ENCODE measurements at regions not wholly inside any gene's neighbourhood (a gene's known extent, or its start where the extent isn't known, plus 50 kb on each side); places are given as distances from the start of the nearest gene placed in this dataset.

DNA sequence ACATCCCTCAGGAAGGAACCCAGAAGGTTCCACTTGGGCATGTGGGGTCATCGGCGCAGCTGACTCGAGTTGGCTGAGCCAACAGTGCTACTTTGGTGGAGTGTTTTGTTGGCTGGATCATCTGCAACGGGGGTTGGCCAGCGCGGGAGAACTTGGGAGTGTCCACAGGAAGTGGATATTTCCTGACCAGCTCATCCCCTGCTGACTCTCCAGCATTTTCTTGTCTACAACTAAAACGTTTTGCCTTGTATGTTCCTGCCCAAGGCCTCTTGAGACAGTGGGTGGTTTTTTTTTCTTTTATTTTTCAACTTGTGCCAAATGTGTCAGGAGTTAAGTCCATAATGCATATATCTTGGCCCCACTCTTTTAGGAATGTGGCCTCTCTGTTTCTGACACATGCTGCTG lies 208.6 kb downstream of the ZNF365 start:
- ChIA-PET POLR2A (ENCODE audit: unreplicated experiment) (no interaction called here), CTCF (interaction anchor here (0.5 to 0.7 kb wide), 3 partner anchors 91 to 235 kb away, joined by 3 to 6 read pairs (median 3); no protein-coding TSS in a partner anchor)
- Histone ChIP-seq H3K79me2 (ENCODE audit: low read length) (no peaks in the 10 kb centered on the region), H4K20me1 (ENCODE audit: low read length) (no peaks in the 10 kb centered on the region), H3K4me2 (ENCODE audit: low read length) (peak overlapping the region; percentile 2), H3K9me2 (replicated peaks; ENCODE audit: low read length) (0 out of 2 replicates have a peak, but pooled peaks cover 4% of the 10 kb centered on the region), H3K9me3 (ENCODE audit: low read length) (no peaks in the 10 kb centered on the region), H2AFZ (ENCODE audit: low read length) (peak overlapping the region; percentile 4), H3K36me3 (ENCODE audit: low read depth, low read length) (no peaks in the 10 kb centered on the region), H3K27ac (ENCODE audit: low read length) (peak overlapping the region; percentile 1; the same call in 1 of the 2 replicates), H3K4me1 (ENCODE audit: insufficient read depth, low read length) (peaks cover 11% of the 10 kb centered on the region), H3K4me3 (ENCODE audit: low read length) (no peak overlapping the region), H3K27me3 (ENCODE audit: low read length) (no peaks in the 10 kb centered on the region), H3K9ac (ENCODE audit: low read length) (no peak overlapping the region), H3F3A (ENCODE audit: low read length, unreplicated experiment) (no peaks in the 10 kb centered on the region)
- DNase-seq (peak; percentile 86), ATAC-seq (peak; percentile 77)
- intact Hi-C loops (cut with micrococcal nuclease): loop anchor here (2.0 kb wide), 1 partner anchor 332 kb away; no protein-coding TSS in a partner anchor
- no peak for TF ChIP-seq EZH2 (IDR thresholded peaks at IDR 0.05; ENCODE audit: low read length, unreplicated experiment)
- no peak for TF ChIP-seq EZH2phosphoT487 (IDR thresholded peaks at IDR 0.05; ENCODE audit: borderline replicate concordance, low read length)
- no peak for TF ChIP-seq CTCF (conservative IDR thresholded peaks at IDR 0.05; ENCODE audit: low read depth, low read length)
- BruUV-seq (replicated peaks): no TSS peak

- Histone ChIP-seq H3K4me1 (ENCODE audit: insufficient read depth, low read length) (peaks cover 11% of the 10 kb centered on the region), H4K20me1 (ENCODE audit: low read length) (no peaks in the 10 kb centered on the region), H3K4me2 (ENCODE audit: low read length) (no peak overlapping the region), H3F3A (ENCODE audit: low read length, unreplicated experiment) (no peaks in the 10 kb centered on the region), H3K27me3 (ENCODE audit: low read length) (no peaks in the 10 kb centered on the region), H3K79me2 (ENCODE audit: low read length) (no peaks in the 10 kb centered on the region), H3K4me3 (ENCODE audit: low read length) (no peak overlapping the region), H3K9ac (ENCODE audit: low read length) (no peak overlapping the region), H2AFZ (ENCODE audit: low read length) (no peak overlapping the region), H3K9me3 (ENCODE audit: low read length) (no peaks in the 10 kb centered on the region), H3K27ac (ENCODE audit: low read length) (no peak overlapping the region), H3K36me3 (ENCODE audit: low read depth, low read length) (no peaks in the 10 kb centered on the region), H3K9me2 (replicated peaks; ENCODE audit: low read length) (0 out of 2 replicates have a peak, but pooled peaks cover 4% of the 10 kb centered on the region)
- ChIA-PET POLR2A (ENCODE audit: unreplicated experiment) (interaction anchor here (0.6 to 0.8 kb wide), 2 partner anchors 155 to 207 kb away, joined by 6 to 8 read pairs; no protein-coding TSS in a partner anchor), CTCF (no interaction called here)
- ATAC-seq (no peak), DNase-seq (no peak)
- intact Hi-C loops (cut with micrococcal nuclease): loop anchor here (2.0 kb wide), 1 partner anchor 333 kb away; no protein-coding TSS in a partner anchor
- no TSS peak for BruUV-seq (replicated peaks)
- TF ChIP-seq EZH2phosphoT487 (IDR thresholded peaks at IDR 0.05; ENCODE audit: borderline replicate concordance, low read length): no peak
- no peak for TF ChIP-seq CTCF (conservative IDR thresholded peaks at IDR 0.05; ENCODE audit: low read depth, low read length)
- no peak for TF ChIP-seq EZH2 (IDR thresholded peaks at IDR 0.05; ENCODE audit: low read length, unreplicated experiment)
Observed at GRCh38 chr10:62583876-62584615, 209.9 kb downstream of the ZNF365 start.

DNA sequence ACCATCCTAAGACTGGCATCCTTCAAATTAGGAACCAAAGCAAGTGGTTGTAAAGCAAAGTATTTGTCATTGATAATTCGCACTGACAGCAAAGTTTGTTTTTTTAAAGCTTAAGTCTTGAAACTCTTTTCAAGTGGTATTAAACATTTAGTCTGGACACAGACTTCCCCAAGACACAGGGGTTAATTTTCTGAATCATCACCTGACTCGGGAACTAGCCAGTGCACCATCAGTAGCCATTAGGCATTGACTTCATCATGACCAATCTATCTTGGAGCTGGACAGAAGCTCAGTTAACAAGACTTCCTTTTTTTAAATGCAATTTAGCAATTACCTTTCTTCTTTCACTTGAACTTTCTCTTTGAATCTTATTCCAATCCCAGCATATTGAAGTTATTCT lies 210.6 kb downstream of the ZNF365 start:
- H3K4me3 ChIP-seq (ENCODE audit: low read length): no peak overlapping the region
- no peak overlapping the region for H3K9ac ChIP-seq (ENCODE audit: low read length)
- no peak overlapping the region for H3K4me2 ChIP-seq (ENCODE audit: low read length)
- H3F3A ChIP-seq (ENCODE audit: low read length, unreplicated experiment): no peaks in the 10 kb centered on the region
- no peaks in the 10 kb centered on the region for H3K79me2 ChIP-seq (ENCODE audit: low read length)
- H2AFZ ChIP-seq (ENCODE audit: low read length): no peak overlapping the region
- ATAC-seq: no peak
- no TSS peak for BruUV-seq (replicated peaks)
- no peaks in the 10 kb centered on the region for H3K9me3 ChIP-seq (ENCODE audit: low read length)
- intact Hi-C loops (cut with micrococcal nuclease): no loop called here
- ChIA-PET POLR2A (ENCODE audit: unreplicated experiment) (interaction anchor here (0.6 kb wide), 1 partner anchor 207 kb away, joined by 6 read pairs; no protein-coding TSS in a partner anchor), CTCF (no interaction called here)
- H3K9me2 ChIP-seq (replicated peaks; ENCODE audit: low read length): 0 out of 2 replicates have a peak, but pooled peaks cover 4% of the 10 kb centered on the region
- no peaks in the 10 kb centered on the region for H4K20me1 ChIP-seq (ENCODE audit: low read length)
- no peak for DNase-seq
- no peak overlapping the region for H3K27ac ChIP-seq (ENCODE audit: low read length)
- H3K4me1 ChIP-seq (ENCODE audit: insufficient read depth, low read length): peaks cover 11% of the 10 kb centered on the region
- H3K36me3 ChIP-seq (ENCODE audit: low read depth, low read length): no peaks in the 10 kb centered on the region
- H3K27me3 ChIP-seq (ENCODE audit: low read length): no peaks in the 10 kb centered on the region
- TF ChIP-seq CTCF (conservative IDR thresholded peaks at IDR 0.05; ENCODE audit: low read depth, low read length): no peak
- no peak for TF ChIP-seq EZH2 (IDR thresholded peaks at IDR 0.05; ENCODE audit: low read length, unreplicated experiment)
- no peak for TF ChIP-seq EZH2phosphoT487 (IDR thresholded peaks at IDR 0.05; ENCODE audit: borderline replicate concordance, low read length)
